Right atrium auricular region (tissue), 2 donors: ENCODE measurements at regions not wholly inside any gene's neighbourhood (a gene's known extent, or its start where the extent isn't known, plus 50 kb on each side); places are given as distances from the start of the nearest gene placed in this dataset.

Experiments
- DNase-seq: peaks from one replicate; pipeline ENCODE4 v3.0.0-alpha.2; 2019; ENCODE audit warnings: low spot score
- H3K27ac ChIP-seq, 2 donors: fragments of 200-600 bp; sonication (generic); 1 replicate in 1 of 2; 2 replicates in 1 of 2; pipeline ENCODE4 v1.5.1; 2016 to 2019
- H3K27me3 ChIP-seq, 2 donors: fragments of 200-600 bp; sonication (generic); one replicate each; pipeline versions ENCODE4 v1.5.1 to v1.6.0; 2017 to 2019
- H3K36me3 ChIP-seq: fragments of 200-600 bp; sonication (generic); one replicate; pipeline ENCODE4 v1.5.1; 2016
- H3K4me1 ChIP-seq, 2 donors: fragments of 200-600 bp; sonication (generic); one replicate each; pipeline versions ENCODE4 v1.5.1 to v1.6.0; 2017 to 2019
- H3K4me3 ChIP-seq, 2 donors: fragments of 200-600 bp; sonication (generic); 1 replicate in 1 of 2; 2 replicates in 1 of 2; pipeline ENCODE4 v1.5.1; 2017 to 2019; ENCODE audit warnings: mild to moderate bottlenecking in 1 of 2, moderate library complexity in 1 of 2
- H3K9me3 ChIP-seq, 2 donors: fragments of 200-600 bp; sonication (generic); one replicate each; pipeline ENCODE4 v1.5.1; 2019
- TF ChIP-seq, protein P1 (sequence below), 2 donors: fragments of 200-600 bp; sonication (generic); IDR thresholded peaks; one replicate each; pipeline ENCODE4 v1.5.1; 2019; ENCODE audit warnings: antibody characterized with exemption in 2 of 2

DNA sequence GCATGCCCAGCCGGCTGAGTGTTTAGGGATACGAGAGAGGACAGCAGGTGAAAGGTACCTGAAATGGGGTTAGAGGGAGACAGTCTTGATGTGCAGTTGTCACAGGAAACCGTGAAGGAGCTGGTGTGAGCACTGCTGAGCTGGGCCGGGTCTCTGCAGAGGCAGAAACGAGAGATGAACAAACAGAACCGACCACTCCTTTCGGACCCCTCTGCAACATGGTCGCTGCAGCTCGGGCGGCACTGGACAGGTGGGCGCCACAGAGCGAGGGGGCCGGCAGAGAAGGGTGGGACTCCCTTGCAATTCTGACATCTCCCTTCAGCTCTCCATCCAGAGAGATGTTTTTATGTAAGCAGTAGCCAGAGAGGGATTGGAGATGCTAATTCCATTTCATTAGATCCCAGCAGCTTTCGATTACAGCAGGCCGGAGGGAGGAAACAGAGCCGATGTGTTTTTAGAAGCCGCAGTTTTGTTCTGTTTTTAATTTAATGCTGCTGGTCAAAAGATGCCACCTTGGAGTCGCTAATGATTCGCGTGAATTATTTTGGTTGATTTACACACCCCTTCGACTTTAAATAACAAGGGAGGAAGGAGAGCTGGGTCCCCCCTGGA is 86.3 kb upstream of the RPL38 start:
- H3K4me1 ChIP-seq: no peaks in the 10 kb centered on the region
- H3K27ac ChIP-seq: no peak overlapping the region
- no peaks in the 10 kb centered on the region for H3K27me3 ChIP-seq
- TF ChIP-seq, protein P1, sequence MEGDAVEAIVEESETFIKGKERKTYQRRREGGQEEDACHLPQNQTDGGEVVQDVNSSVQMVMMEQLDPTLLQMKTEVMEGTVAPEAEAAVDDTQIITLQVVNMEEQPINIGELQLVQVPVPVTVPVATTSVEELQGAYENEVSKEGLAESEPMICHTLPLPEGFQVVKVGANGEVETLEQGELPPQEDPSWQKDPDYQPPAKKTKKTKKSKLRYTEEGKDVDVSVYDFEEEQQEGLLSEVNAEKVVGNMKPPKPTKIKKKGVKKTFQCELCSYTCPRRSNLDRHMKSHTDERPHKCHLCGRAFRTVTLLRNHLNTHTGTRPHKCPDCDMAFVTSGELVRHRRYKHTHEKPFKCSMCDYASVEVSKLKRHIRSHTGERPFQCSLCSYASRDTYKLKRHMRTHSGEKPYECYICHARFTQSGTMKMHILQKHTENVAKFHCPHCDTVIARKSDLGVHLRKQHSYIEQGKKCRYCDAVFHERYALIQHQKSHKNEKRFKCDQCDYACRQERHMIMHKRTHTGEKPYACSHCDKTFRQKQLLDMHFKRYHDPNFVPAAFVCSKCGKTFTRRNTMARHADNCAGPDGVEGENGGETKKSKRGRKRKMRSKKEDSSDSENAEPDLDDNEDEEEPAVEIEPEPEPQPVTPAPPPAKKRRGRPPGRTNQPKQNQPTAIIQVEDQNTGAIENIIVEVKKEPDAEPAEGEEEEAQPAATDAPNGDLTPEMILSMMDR (IDR thresholded peaks at IDR 0.05): no peak
- peaks cover 0 to 9% of the 10 kb centered on the region in 2 donors for H3K9me3 ChIP-seq
- H3K36me3 ChIP-seq: no peaks in the 10 kb centered on the region
- DNase-seq: no peak
- no peak overlapping the region for H3K4me3 ChIP-seq

DNA sequence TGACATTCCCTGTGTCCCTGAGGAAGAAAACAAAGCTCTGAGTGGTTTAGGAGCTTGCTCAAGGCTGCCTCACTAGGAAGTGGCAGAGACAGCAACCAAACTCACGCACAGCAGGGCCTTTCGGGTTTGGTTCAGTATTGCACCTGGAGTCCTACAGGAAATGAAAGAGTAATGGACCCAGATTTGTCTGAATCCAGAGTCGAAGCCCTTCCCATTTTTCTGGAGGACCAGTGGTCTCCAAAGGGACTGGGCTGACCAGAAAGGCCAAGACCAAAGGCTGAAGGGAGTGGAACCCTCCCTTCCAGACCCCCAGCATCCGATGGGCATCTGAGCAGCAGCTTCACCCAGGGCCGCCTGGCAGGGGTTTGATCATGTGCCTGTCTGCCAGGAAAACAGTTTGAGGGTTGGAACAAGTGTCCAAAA is 85.5 kb upstream of the RPL38 start:
- peaks cover 0 to 9% of the 10 kb centered on the region in 2 donors for H3K9me3 ChIP-seq
- TF ChIP-seq, protein P1 (IDR thresholded peaks at IDR 0.05): no peak
- H3K4me1 ChIP-seq: no peaks in the 10 kb centered on the region
- H3K27me3 ChIP-seq: no peaks in the 10 kb centered on the region
- DNase-seq: no peak
- H3K27ac ChIP-seq: no peak overlapping the region
- no peak overlapping the region for H3K4me3 ChIP-seq
- H3K36me3 ChIP-seq: no peaks in the 10 kb centered on the region

DNA sequence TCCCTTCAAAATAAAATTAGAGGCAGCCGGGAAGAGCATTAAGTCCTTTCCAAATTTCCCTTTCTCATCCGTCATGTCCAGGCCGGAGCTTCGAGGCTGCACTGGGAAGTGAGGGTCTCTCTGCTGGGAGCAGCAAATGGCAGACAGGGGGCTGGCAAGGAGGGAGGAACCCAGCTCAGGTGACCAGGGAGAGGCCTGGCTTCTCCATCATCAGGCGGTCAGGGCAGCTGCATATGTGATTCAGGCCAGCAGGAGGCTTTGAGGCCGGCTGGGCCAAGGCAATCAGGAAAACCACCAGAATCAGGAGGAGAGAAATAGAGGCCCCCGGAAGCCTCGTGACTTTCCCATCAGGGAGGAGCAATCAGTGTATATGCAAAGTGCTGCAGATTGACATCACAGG is 85.0 kb upstream of the RPL38 start:
- no peaks in the 10 kb centered on the region for H3K4me1 ChIP-seq
- H3K4me3 ChIP-seq: no peak overlapping the region
- no peaks in the 10 kb centered on the region for H3K36me3 ChIP-seq
- no peak for DNase-seq
- TF ChIP-seq, protein P1 (IDR thresholded peaks at IDR 0.05): no peak
- H3K9me3 ChIP-seq: peaks cover 0 to 9% of the 10 kb centered on the region in 2 donors
- H3K27me3 ChIP-seq: no peaks in the 10 kb centered on the region
- no peak overlapping the region for H3K27ac ChIP-seq

DNA sequence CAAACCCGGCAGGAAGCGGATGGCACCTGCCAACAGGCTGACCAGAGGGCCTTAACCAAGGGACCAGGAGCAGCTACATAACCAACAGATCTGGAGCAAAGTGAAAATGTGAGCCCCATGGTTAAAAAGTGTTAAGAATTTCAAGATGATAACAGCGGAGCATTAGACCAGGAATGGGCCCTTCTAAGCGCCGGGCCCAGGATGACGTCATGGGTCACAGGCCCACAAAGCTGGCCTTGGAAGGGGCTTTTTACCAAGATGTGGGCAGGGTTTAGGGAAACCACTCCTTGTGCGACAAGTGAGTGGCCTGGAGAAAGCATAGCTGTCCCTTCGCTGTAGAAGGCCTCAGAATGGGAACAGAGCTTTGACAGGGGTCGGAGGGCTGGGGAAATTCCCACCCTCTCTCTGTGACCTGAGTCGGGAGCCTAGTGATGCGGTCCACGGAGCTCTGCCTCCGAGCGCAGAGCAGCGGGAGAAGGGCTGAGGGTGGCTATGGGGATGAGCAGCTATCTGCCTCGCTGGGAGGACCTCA is 84.4 kb upstream of the RPL38 start:
- H3K9me3 ChIP-seq: peaks cover 0 to 9% of the 10 kb centered on the region in 2 donors
- no peaks in the 10 kb centered on the region for H3K36me3 ChIP-seq
- no peak overlapping the region for H3K4me3 ChIP-seq
- H3K4me1 ChIP-seq: no peaks in the 10 kb centered on the region
- H3K27ac ChIP-seq: no peak overlapping the region
- TF ChIP-seq, protein P1 (IDR thresholded peaks at IDR 0.05): no peak
- no peak for DNase-seq
- H3K27me3 ChIP-seq: no peaks in the 10 kb centered on the region

DNA sequence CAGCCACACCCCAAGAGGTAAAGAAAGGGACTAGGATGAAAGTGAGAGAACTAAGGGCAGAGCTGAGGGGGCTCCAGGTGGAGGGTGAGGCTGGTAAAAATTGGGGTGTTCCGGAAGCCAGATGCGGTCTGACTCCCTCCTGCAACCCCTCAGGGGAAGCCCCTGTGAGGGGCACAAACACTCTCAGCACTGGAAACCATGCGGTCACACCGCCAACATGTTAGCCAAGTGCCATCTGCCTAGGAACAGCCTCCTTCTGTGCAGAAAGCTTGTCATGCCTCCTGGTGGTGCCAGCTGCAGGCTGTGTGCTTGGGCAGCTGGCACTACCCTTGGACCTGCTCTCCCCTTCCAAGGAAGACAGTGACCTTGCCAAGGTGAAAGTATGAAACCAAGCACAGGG is 83.5 kb upstream of the RPL38 start:
- no peaks in the 10 kb centered on the region for H3K4me1 ChIP-seq
- no peak overlapping the region for H3K27ac ChIP-seq
- peaks cover 0 to 9% of the 10 kb centered on the region in 2 donors for H3K9me3 ChIP-seq
- H3K36me3 ChIP-seq: no peaks in the 10 kb centered on the region
- no peak for DNase-seq
- H3K4me3 ChIP-seq: no peak overlapping the region
- H3K27me3 ChIP-seq: no peaks in the 10 kb centered on the region
- TF ChIP-seq, protein P1 (IDR thresholded peaks at IDR 0.05): no peak

DNA sequence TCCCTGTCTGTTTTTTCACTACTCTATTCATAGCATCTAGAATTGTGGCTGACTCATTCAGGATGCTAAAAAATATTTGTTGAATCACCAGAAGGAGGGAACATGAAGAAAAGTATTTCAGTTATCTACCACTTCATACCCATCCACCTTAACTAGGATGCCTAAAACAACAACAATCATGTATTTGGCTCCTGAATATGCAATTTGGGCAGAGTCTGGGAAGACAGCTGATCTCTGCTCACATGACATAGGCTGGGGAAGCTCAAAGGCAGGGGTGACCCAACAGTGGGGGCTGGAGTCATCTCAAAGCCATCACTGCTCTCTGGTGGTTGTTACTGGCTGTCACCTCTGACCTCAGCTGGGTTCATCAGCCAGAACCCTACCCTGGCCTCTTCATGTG is 80.1 kb upstream of the RPL38 start:
- no peak overlapping the region for H3K4me3 ChIP-seq
- no peaks in the 10 kb centered on the region for H3K4me1 ChIP-seq
- H3K36me3 ChIP-seq: no peaks in the 10 kb centered on the region
- no peak overlapping the region for H3K27ac ChIP-seq
- no peaks in the 10 kb centered on the region for H3K27me3 ChIP-seq
- peaks cover 0 to 9% of the 10 kb centered on the region in 2 donors for H3K9me3 ChIP-seq
- no peak for DNase-seq
- TF ChIP-seq, protein P1 (IDR thresholded peaks at IDR 0.05): no peak
